GM23248 (cell line): ENCODE measurements at regions not wholly inside any gene's neighbourhood (a gene's known extent, or its start where the extent isn't known, plus 50 kb on each side); places are given as distances from the start of the nearest gene placed in this dataset.

Experiments
- DNase-seq: peaks from one replicate; pipeline ENCODE4 v3.0.0-alpha.2; 2015
- H2AFZ ChIP-seq: fragments of 200-600 bp; sonication (generic); 2 replicates; pipeline ENCODE4 v1.6.1; 2016; ENCODE audit warnings: antibody characterized with exemption
- H3F3A ChIP-seq: fragments of 200-600 bp; sonication (generic); 2 replicates; pipeline ENCODE4 v1.6.1; 2016; ENCODE audit warnings: mild to moderate bottlenecking, antibody characterized with exemption, mixed run types; ENCODE audit not compliant: insufficient read depth
- H3K27ac ChIP-seq: fragments of 200-600 bp; sonication (generic); 2 replicates; pipeline ENCODE4 v1.5.1; 2016; ENCODE audit warnings: mild to moderate bottlenecking
- H3K27me3 ChIP-seq: fragments of 200-600 bp; sonication (generic); replicated peaks from 2 replicates; pipeline ENCODE4 v1.6.1; 2016; ENCODE audit warnings: mild to moderate bottlenecking; ENCODE audit not compliant: insufficient read depth
- H3K36me3 ChIP-seq: fragments of 200-600 bp; sonication (generic); 2 replicates; pipeline ENCODE4 v1.6.1; 2016; ENCODE audit warnings: low read depth, mild to moderate bottlenecking
- H3K4me1 ChIP-seq: fragments of 200-600 bp; sonication (generic); 2 replicates; pipeline ENCODE4 v1.6.1; 2016; ENCODE audit warnings: mild to moderate bottlenecking; ENCODE audit not compliant: insufficient read depth
- H3K4me2 ChIP-seq: fragments of 200-600 bp; sonication (generic); one replicate; pipeline ENCODE4 v1.6.1; 2016; ENCODE audit warnings: mild to moderate bottlenecking; ENCODE audit not compliant: unreplicated experiment
- H3K4me3 ChIP-seq: fragments of 200-600 bp; sonication (generic); 2 replicates; pipeline ENCODE4 v1.5.1; 2016; ENCODE audit warnings: mild to moderate bottlenecking
- H3K79me2 ChIP-seq: fragments of 200-600 bp; sonication (generic); 2 replicates; pipeline ENCODE4 v1.6.1; 2016; ENCODE audit warnings: mild to moderate bottlenecking; ENCODE audit not compliant: insufficient read depth
- H3K9ac ChIP-seq: fragments of 200-600 bp; sonication (generic); 2 replicates; pipeline ENCODE4 v1.6.1; 2016; ENCODE audit warnings: mild to moderate bottlenecking
- H3K9me2 ChIP-seq: fragments of 200-600 bp; sonication (generic); 2 replicates; pipeline ENCODE4 v1.6.1; 2016; ENCODE audit warnings: mixed run types, mild to moderate bottlenecking, moderate library complexity; ENCODE audit not compliant: insufficient read depth
- H3K9me3 ChIP-seq: fragments of 200-600 bp; sonication (generic); one replicate; pipeline ENCODE4 v1.6.1; 2017; ENCODE audit warnings: low read depth
- H4K20me1 ChIP-seq: fragments of 200-600 bp; sonication (generic); 2 replicates; pipeline ENCODE4 v1.6.0; 2016; ENCODE audit not compliant: insufficient read depth
- EZH2 ChIP-seq: fragments of 200-600 bp; sonication (generic); IDR thresholded peaks from 2 replicates; pipeline ENCODE4 v1.6.1; 2018; ENCODE audit warnings: antibody characterized with exemption, mild to moderate bottlenecking; ENCODE audit not compliant: insufficient read depth, poor library complexity, severe bottlenecking
- EZH2phosphoT487 ChIP-seq: fragments of 200-600 bp; sonication (generic); IDR thresholded peaks from 2 replicates; pipeline ENCODE4 v1.6.1; 2018; ENCODE audit warnings: antibody characterized with exemption, moderate library complexity, mild to moderate bottlenecking, low read depth; ENCODE audit not compliant: insufficient read depth
- WGBS, 2 experiments: methylation state at CpG; one replicate each; pipeline ENCODE4 v1.1.6; 2015 to 2017; ENCODE audit warnings: low lambda C conversion rate in 2 of 2, low coverage in 1 of 2; ENCODE audit errors: missing lambda C conversion rate in 2 of 2; 5-methylcytosine and 5-hydroxymethylcytosine counted together
- in situ Hi-C: fragments of 300-500 bp; cut with MboI; formaldehyde crosslinking; loops from 2 replicates; pipeline ENCODE4 v1.15.0; 2020

GRCh38 chr3:189455641-189456417 is 175.4 kb upstream of the TP63 start:
- WGBS, 2 experiments: 69 to 70% methylated on average over 6 of the region's 6 CpGs
- Histone ChIP-seq H4K20me1 (no peaks in the 10 kb centered on the region), H3K4me1 (no peaks in the 10 kb centered on the region), H3K27me3 (no peaks in the 10 kb centered on the region), H3K36me3 (no peaks in the 10 kb centered on the region), H3K4me2 (no peak overlapping the region), H2AFZ (no peak overlapping the region), H3F3A (no peaks in the 10 kb centered on the region), H3K9me3 (no peaks in the 10 kb centered on the region), H3K9ac (no peak overlapping the region), H3K4me3 (no peak overlapping the region), H3K27ac (no peak overlapping the region), H3K9me2 (no peaks in the 10 kb centered on the region), H3K79me2 (no peaks in the 10 kb centered on the region)
- in situ Hi-C loops: no loop called here
- no peak for DNase-seq
- no peak for TF ChIP-seq EZH2
- TF ChIP-seq EZH2phosphoT487: no peak

DNA sequence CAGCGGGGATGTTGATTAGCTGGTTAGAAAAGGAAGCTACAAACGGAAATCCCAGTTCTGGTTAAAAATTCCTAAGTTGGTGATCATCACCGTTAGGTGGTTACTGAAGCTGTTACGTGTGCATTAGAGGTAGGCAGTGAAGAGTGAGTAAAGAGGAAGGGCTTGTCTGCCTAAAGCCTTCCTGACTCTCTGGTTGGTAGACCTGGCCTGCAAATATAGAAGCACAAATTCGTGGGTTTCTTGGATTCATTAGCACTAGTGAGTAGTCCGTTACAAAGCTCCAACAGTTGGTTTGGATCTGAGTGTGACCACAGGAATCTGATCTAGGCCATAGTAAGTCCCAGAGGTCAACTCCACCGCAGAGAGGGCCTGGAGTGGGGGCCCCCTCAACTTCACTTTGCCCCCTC is 174.0 kb upstream of the TP63 start:
- TF ChIP-seq EZH2 (no peak), EZH2phosphoT487 (no peak)
- H3F3A ChIP-seq: no peaks in the 10 kb centered on the region
- H3K9me3 ChIP-seq: no peaks in the 10 kb centered on the region
- no peak overlapping the region for H3K4me3 ChIP-seq
- H3K4me1 ChIP-seq: no peaks in the 10 kb centered on the region
- WGBS, 2 experiments: 46 to 47% methylated on average over 7 of the region's 7 CpGs
- H3K79me2 ChIP-seq: no peaks in the 10 kb centered on the region
- H3K36me3 ChIP-seq: no peaks in the 10 kb centered on the region
- no peak overlapping the region for H2AFZ ChIP-seq
- H3K9me2 ChIP-seq: no peaks in the 10 kb centered on the region
- H4K20me1 ChIP-seq: no peaks in the 10 kb centered on the region
- in situ Hi-C loops: no loop called here
- no peak overlapping the region for H3K27ac ChIP-seq
- peak; percentile 28 for DNase-seq
- H3K27me3 ChIP-seq: no peaks in the 10 kb centered on the region
- H3K4me2 ChIP-seq: no peak overlapping the region
- H3K9ac ChIP-seq: no peak overlapping the region

DNA sequence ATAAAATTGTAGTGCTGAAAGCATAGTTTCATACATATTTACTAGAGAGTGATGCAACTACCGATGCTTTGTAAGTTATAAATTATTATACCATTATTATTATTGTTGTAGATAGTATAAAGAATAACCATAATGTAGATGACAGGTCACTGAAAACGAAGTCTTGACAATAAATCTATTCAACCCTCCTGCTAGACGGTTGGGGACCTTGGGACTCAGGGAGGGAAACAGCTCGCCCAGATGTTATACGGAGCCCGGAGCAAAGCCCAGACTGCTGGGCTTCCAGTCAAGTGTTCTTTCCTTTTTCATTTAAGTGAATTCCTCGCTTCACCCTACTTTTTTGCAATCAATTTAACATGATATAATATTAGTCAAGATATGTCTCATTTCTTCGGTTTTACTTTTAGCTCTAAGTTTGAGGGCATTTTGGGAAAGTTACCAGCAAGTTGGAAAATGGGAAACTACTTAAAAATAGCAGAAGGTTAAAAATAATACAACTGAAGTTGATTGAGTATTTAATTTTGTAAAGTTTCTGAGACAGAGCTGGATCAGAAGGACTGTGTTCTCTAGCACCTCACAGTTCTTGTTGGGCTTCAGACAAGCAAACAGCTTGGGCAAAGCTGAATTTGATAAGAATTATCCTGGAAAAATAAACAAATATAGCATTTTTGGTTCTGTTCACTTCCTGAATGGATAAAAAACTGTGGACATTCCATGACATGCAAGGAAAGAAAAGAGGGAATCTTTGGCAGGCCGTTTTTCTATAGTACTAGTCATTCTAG is 173.4 kb upstream of the TP63 start:
- Histone ChIP-seq H2AFZ (no peak overlapping the region), H3K9me2 (no peaks in the 10 kb centered on the region), H3K9me3 (no peaks in the 10 kb centered on the region), H3F3A (no peaks in the 10 kb centered on the region), H3K79me2 (no peaks in the 10 kb centered on the region), H4K20me1 (no peaks in the 10 kb centered on the region), H3K27ac (no peak overlapping the region), H3K4me2 (no peak overlapping the region), H3K4me1 (no peaks in the 10 kb centered on the region), H3K4me3 (no peak overlapping the region), H3K27me3 (no peaks in the 10 kb centered on the region), H3K36me3 (no peaks in the 10 kb centered on the region), H3K9ac (no peak overlapping the region)
- DNase-seq: no peak
- in situ Hi-C loops: no loop called here
- 76 to 81% methylated on average over 9 of the region's 9 CpGs for WGBS, 2 experiments
- TF ChIP-seq EZH2: no peak
- TF ChIP-seq EZH2phosphoT487: no peak

DNA sequence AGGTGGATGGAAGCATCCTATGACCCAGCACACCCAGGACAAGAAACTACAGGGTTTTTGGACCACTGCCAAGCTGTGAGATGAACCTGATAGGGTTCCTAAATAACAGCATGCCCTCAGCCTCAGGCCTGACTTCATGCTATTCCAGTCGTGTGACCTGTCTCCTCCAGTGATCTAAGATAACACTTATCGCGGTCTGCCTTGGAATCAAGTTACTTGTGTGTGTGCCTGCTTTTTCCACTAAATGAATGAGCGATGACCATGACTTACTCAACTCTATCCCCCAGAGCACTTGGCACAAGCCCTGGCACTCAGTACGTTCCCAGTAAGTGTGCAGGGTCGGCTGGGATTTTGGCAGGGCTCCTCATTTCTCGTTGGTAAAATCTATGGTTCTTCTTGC is 172.7 kb upstream of the TP63 start:
- H2AFZ ChIP-seq: no peak overlapping the region
- no peak for TF ChIP-seq EZH2phosphoT487
- TF ChIP-seq EZH2: no peak
- 67 to 69% methylated on average over 7 of the region's 7 CpGs for WGBS, 2 experiments
- H3K79me2 ChIP-seq: no peaks in the 10 kb centered on the region
- no peak overlapping the region for H3K4me3 ChIP-seq
- no peak for DNase-seq
- no peak overlapping the region for H3K4me2 ChIP-seq
- H3K4me1 ChIP-seq: no peaks in the 10 kb centered on the region
- H3F3A ChIP-seq: no peaks in the 10 kb centered on the region
- in situ Hi-C loops: no loop called here
- no peaks in the 10 kb centered on the region for H3K9me3 ChIP-seq
- no peak overlapping the region for H3K27ac ChIP-seq
- no peaks in the 10 kb centered on the region for H4K20me1 ChIP-seq
- H3K27me3 ChIP-seq: no peaks in the 10 kb centered on the region
- no peaks in the 10 kb centered on the region for H3K9me2 ChIP-seq
- H3K9ac ChIP-seq: no peak overlapping the region
- no peaks in the 10 kb centered on the region for H3K36me3 ChIP-seq
